WTC11 (cell line): ENCODE measurements at regions not wholly inside any gene's neighbourhood (a gene's known extent, or its start where the extent isn't known, plus 50 kb on each side); places are given as distances from the start of the nearest gene placed in this dataset.

ENCODE experiments used
- ATAC-seq: fragments of 200-7000 bp; cut with Tn5 transposase; 2 replicates; pipeline ENCODE4 v1.10.0; 2021; ENCODE audit warnings: mild to moderate bottlenecking, moderate library complexity
- CTCF ChIA-PET: fragments of 300-600 bp; sonication (Branson Sonifier 250); formaldehyde crosslinking; loops from one replicate; lab custom pipeline; 2021; ENCODE audit warnings: antibody characterized with exemption; lab: Charles Lee
- POLR2A ChIA-PET: fragments of 350-600 bp; sonication (Branson Sonifier 250); formaldehyde crosslinking; loops from one replicate; lab custom pipeline; 2021; ENCODE audit warnings: antibody characterized with exemption; lab: Charles Lee
- DNase-seq: peaks from one replicate; pipeline ENCODE4 v3.0.0; 2021; ENCODE audit warnings: low spot score
- H3K27ac Mint-ChIP-seq: 2 replicates; pipeline ENCODE4 v1.8.0; 2021; ENCODE audit warnings: mixed read lengths
- H3K27me3 Mint-ChIP-seq: 2 replicates; pipeline ENCODE4 v1.8.0; 2021; ENCODE audit warnings: low read depth, mild to moderate bottlenecking, moderate library complexity, mixed read lengths
- H3K36me3 Mint-ChIP-seq: 2 replicates; pipeline ENCODE4 v1.8.0; 2021; ENCODE audit warnings: mixed read lengths
- H3K4me1 Mint-ChIP-seq: 2 replicates; pipeline ENCODE4 v1.8.0; 2022; ENCODE audit warnings: mixed read lengths
- H3K4me3 Mint-ChIP-seq: 2 replicates; pipeline ENCODE4 v1.8.0; 2021; ENCODE audit warnings: mild to moderate bottlenecking, moderate library complexity, mixed read lengths
- H3K9me3 Mint-ChIP-seq: 2 replicates; pipeline ENCODE4 v1.8.0; 2021; ENCODE audit warnings: mixed read lengths
- CBFB ChIP-seq: sonication (generic); formaldehyde crosslinking; IDR thresholded peaks from 2 replicates; pipeline ENCODE4 v1.8.1; 2022; ENCODE audit warnings: mild to moderate bottlenecking, low read depth, missing genetic modification reagents
- CREM ChIP-seq: sonication (generic); formaldehyde crosslinking; IDR thresholded peaks from 2 replicates; pipeline ENCODE4 v1.8.1; 2022; ENCODE audit warnings: mild to moderate bottlenecking, missing genetic modification reagents, moderate library complexity
- FOXJ3 ChIP-seq: sonication (generic); formaldehyde crosslinking; IDR thresholded peaks from 2 replicates; pipeline ENCODE4 v1.9.0; 2021; ENCODE audit warnings: missing genetic modification reagents, mild to moderate bottlenecking, borderline replicate concordance
- GTF2I ChIP-seq: fragments of 250-450 bp; sonication (Bioruptor Pico); conservative IDR thresholded peaks from 2 replicates; pipeline ENCODE4 v1.4.0; 2021; ENCODE audit warnings: mild to moderate bottlenecking
- JAZF1 ChIP-seq: fragments of 250-450 bp; sonication (Bioruptor Pico); IDR thresholded peaks from 2 replicates; pipeline ENCODE4 v1.9.0; 2021; ENCODE audit warnings: moderate library complexity, mild to moderate bottlenecking, inconsistent platforms
- SMAD3 ChIP-seq: sonication (generic); formaldehyde crosslinking; IDR thresholded peaks from 2 replicates; pipeline ENCODE4 v1.8.0; 2022; ENCODE audit warnings: missing genetic modification reagents, mild to moderate bottlenecking, borderline replicate concordance
- SMAD4 ChIP-seq: sonication (generic); formaldehyde crosslinking; IDR thresholded peaks from 2 replicates; pipeline ENCODE4 v1.8.0; 2022; ENCODE audit warnings: mild to moderate bottlenecking, missing genetic modification reagents
- ZBTB21 ChIP-seq: sonication (generic); formaldehyde crosslinking; IDR thresholded peaks from 2 replicates; pipeline ENCODE4 v1.8.1; 2023; ENCODE audit warnings: mild to moderate bottlenecking, missing genetic modification reagents, borderline replicate concordance
- ZNF317 ChIP-seq: sonication (generic); formaldehyde crosslinking; IDR thresholded peaks from 2 replicates; pipeline ENCODE4 v1.8.1; 2023; ENCODE audit warnings: low read depth, mild to moderate bottlenecking, moderate library complexity, missing genetic modification reagents, borderline replicate concordance
- TF ChIP-seq, protein P1 (sequence below): sonication (generic); formaldehyde crosslinking; IDR thresholded peaks from 2 replicates; pipeline ENCODE4 v1.8.1; 2023; ENCODE audit warnings: mild to moderate bottlenecking, missing genetic modification reagents, borderline replicate concordance
- TF ChIP-seq, protein P2 (sequence below): sonication (generic); formaldehyde crosslinking; IDR thresholded peaks from 2 replicates; pipeline ENCODE4 v1.8.1; 2022; ENCODE audit warnings: mild to moderate bottlenecking, missing genetic modification reagents, moderate library complexity, borderline replicate concordance
- TF ChIP-seq, protein P3 (sequence below): sonication (generic); formaldehyde crosslinking; IDR thresholded peaks from 2 replicates; pipeline ENCODE4 v1.8.0; 2022; ENCODE audit warnings: mild to moderate bottlenecking, missing genetic modification reagents
- TF ChIP-seq, protein P4 (sequence below): fragments of 250-450 bp; sonication (Bioruptor Pico); IDR thresholded peaks from 2 replicates; pipeline ENCODE4 v1.9.0; 2021; ENCODE audit warnings: mild to moderate bottlenecking
- TF ChIP-seq, protein P5 (sequence below): sonication (generic); formaldehyde crosslinking; IDR thresholded peaks from 2 replicates; pipeline ENCODE4 v1.8.0; 2023; ENCODE audit warnings: missing genetic modification reagents, mild to moderate bottlenecking, borderline replicate concordance
- TF ChIP-seq, protein P6 (sequence below): sonication (generic); formaldehyde crosslinking; IDR thresholded peaks from 2 replicates; pipeline ENCODE4 v1.8.1; 2023; ENCODE audit warnings: mild to moderate bottlenecking, missing genetic modification reagents
- TF ChIP-seq, protein P7 (sequence below): sonication (generic); formaldehyde crosslinking; IDR thresholded peaks from 2 replicates; pipeline ENCODE4 v1.8.1; 2023; ENCODE audit warnings: mild to moderate bottlenecking, moderate library complexity, missing genetic modification reagents

DNA sequence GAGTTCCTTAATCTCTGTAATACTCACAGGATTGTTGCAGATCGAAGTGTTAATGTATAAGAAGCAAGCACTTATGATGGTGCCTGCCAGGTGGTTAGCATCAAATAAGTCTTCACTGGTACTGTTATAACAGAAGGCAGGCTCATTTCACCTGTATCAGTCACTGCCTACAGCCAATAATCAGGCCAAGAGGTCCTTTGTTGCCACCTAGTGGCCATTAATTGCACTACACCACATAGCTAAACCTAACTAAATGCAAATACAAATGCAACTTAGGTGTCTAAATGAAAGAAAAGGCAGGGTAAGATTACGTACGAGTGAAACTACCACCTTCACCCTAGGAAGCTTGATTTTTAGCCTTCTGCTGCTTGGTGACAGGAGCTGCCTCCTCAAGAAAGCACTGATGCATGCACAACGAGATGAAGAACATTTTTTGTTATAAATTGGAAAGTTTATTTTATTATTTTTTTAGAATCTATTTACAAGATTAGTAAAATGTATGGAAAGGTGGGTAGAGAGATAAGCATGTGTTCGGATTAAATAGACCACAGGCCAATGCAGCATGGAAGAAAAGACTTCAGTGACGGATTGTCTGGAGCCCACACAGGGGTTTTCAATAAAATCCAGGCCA is 334.8 kb upstream of the CAMK1G start (continued):
- TF ChIP-seq ZNF317 (CRISPR knock-in tag) (no peak), GTF2I (no peak), JAZF1 (no peak), CBFB (CRISPR knock-in tag) (no peak)
- TF ChIP-seq, protein P1, sequence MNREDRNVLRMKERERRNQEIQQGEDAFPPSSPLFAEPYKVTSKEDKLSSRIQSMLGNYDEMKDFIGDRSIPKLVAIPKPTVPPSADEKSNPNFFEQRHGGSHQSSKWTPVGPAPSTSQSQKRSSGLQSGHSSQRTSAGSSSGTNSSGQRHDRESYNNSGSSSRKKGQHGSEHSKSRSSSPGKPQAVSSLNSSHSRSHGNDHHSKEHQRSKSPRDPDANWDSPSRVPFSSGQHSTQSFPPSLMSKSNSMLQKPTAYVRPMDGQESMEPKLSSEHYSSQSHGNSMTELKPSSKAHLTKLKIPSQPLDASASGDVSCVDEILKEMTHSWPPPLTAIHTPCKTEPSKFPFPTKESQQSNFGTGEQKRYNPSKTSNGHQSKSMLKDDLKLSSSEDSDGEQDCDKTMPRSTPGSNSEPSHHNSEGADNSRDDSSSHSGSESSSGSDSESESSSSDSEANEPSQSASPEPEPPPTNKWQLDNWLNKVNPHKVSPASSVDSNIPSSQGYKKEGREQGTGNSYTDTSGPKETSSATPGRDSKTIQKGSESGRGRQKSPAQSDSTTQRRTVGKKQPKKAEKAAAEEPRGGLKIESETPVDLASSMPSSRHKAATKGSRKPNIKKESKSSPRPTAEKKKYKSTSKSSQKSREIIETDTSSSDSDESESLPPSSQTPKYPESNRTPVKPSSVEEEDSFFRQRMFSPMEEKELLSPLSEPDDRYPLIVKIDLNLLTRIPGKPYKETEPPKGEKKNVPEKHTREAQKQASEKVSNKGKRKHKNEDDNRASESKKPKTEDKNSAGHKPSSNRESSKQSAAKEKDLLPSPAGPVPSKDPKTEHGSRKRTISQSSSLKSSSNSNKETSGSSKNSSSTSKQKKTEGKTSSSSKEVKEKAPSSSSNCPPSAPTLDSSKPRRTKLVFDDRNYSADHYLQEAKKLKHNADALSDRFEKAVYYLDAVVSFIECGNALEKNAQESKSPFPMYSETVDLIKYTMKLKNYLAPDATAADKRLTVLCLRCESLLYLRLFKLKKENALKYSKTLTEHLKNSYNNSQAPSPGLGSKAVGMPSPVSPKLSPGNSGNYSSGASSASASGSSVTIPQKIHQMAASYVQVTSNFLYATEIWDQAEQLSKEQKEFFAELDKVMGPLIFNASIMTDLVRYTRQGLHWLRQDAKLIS: no peak
- TF ChIP-seq, protein P2, sequence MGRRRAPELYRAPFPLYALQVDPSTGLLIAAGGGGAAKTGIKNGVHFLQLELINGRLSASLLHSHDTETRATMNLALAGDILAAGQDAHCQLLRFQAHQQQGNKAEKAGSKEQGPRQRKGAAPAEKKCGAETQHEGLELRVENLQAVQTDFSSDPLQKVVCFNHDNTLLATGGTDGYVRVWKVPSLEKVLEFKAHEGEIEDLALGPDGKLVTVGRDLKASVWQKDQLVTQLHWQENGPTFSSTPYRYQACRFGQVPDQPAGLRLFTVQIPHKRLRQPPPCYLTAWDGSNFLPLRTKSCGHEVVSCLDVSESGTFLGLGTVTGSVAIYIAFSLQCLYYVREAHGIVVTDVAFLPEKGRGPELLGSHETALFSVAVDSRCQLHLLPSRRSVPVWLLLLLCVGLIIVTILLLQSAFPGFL: no peak
- TF ChIP-seq, protein P3, sequence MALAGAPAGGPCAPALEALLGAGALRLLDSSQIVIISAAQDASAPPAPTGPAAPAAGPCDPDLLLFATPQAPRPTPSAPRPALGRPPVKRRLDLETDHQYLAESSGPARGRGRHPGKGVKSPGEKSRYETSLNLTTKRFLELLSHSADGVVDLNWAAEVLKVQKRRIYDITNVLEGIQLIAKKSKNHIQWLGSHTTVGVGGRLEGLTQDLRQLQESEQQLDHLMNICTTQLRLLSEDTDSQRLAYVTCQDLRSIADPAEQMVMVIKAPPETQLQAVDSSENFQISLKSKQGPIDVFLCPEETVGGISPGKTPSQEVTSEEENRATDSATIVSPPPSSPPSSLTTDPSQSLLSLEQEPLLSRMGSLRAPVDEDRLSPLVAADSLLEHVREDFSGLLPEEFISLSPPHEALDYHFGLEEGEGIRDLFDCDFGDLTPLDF (CRISPR knock-in tag): no peak

DNA sequence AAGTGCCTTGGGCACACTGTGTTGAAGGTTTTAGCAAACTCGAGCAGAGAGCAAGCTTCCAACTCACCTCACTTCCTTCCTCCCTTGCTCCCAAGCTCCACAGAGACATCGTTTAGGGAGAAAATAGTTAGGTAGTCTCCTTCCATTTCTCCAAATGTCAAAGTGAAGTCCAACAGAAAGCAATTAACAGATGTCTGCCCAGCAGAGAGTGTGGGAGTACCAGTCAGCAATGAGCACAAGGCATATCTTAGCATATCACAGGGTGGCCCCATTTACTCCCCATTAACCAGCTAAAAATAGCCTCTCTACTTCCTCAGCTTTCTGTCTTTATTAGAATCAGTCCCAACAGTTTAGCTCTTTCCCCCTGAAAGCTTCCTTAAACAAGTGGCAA is 334.2 kb upstream of the CAMK1G start:
- H3K4me3 Mint-ChIP-seq: peak overlapping the region; percentile 2; the same call in 1 of the 2 replicates
- ChIA-PET CTCF (interaction anchor here (0.6 to 3.5 kb wide), 52 partner anchors 10 to 1228 kb away, joined by 3 to 45 read pairs (median 4); partner anchors contain the start of gene PLXNA2), POLR2A (no interaction called here)
- peaks cover 41% of the 10 kb centered on the region for H3K4me1 Mint-ChIP-seq
- DNase-seq: no peak
- H3K36me3 Mint-ChIP-seq: no peaks in the 10 kb centered on the region
- H3K27me3 Mint-ChIP-seq: no peaks in the 10 kb centered on the region
- 0 out of 2 replicates have a peak, but pooled peaks cover 3% of the 10 kb centered on the region for H3K9me3 Mint-ChIP-seq
- ATAC-seq: peak; percentile 38
- peak overlapping the region; percentile 82 for H3K27ac Mint-ChIP-seq
- TF ChIP-seq, protein P4, sequence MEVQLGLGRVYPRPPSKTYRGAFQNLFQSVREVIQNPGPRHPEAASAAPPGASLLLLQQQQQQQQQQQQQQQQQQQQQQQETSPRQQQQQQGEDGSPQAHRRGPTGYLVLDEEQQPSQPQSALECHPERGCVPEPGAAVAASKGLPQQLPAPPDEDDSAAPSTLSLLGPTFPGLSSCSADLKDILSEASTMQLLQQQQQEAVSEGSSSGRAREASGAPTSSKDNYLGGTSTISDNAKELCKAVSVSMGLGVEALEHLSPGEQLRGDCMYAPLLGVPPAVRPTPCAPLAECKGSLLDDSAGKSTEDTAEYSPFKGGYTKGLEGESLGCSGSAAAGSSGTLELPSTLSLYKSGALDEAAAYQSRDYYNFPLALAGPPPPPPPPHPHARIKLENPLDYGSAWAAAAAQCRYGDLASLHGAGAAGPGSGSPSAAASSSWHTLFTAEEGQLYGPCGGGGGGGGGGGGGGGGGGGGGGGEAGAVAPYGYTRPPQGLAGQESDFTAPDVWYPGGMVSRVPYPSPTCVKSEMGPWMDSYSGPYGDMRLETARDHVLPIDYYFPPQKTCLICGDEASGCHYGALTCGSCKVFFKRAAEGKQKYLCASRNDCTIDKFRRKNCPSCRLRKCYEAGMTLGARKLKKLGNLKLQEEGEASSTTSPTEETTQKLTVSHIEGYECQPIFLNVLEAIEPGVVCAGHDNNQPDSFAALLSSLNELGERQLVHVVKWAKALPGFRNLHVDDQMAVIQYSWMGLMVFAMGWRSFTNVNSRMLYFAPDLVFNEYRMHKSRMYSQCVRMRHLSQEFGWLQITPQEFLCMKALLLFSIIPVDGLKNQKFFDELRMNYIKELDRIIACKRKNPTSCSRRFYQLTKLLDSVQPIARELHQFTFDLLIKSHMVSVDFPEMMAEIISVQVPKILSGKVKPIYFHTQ (CRISPR knock-in tag): no peak
- TF ChIP-seq, protein P5, sequence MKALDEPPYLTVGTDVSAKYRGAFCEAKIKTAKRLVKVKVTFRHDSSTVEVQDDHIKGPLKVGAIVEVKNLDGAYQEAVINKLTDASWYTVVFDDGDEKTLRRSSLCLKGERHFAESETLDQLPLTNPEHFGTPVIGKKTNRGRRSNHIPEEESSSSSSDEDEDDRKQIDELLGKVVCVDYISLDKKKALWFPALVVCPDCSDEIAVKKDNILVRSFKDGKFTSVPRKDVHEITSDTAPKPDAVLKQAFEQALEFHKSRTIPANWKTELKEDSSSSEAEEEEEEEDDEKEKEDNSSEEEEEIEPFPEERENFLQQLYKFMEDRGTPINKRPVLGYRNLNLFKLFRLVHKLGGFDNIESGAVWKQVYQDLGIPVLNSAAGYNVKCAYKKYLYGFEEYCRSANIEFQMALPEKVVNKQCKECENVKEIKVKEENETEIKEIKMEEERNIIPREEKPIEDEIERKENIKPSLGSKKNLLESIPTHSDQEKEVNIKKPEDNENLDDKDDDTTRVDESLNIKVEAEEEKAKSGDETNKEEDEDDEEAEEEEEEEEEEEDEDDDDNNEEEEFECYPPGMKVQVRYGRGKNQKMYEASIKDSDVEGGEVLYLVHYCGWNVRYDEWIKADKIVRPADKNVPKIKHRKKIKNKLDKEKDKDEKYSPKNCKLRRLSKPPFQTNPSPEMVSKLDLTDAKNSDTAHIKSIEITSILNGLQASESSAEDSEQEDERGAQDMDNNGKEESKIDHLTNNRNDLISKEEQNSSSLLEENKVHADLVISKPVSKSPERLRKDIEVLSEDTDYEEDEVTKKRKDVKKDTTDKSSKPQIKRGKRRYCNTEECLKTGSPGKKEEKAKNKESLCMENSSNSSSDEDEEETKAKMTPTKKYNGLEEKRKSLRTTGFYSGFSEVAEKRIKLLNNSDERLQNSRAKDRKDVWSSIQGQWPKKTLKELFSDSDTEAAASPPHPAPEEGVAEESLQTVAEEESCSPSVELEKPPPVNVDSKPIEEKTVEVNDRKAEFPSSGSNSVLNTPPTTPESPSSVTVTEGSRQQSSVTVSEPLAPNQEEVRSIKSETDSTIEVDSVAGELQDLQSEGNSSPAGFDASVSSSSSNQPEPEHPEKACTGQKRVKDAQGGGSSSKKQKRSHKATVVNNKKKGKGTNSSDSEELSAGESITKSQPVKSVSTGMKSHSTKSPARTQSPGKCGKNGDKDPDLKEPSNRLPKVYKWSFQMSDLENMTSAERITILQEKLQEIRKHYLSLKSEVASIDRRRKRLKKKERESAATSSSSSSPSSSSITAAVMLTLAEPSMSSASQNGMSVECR (CRISPR knock-in tag): no peak
- TF ChIP-seq JAZF1 (no peak), SMAD3 (no peak), FOXJ3 (no peak), CREM (no peak), SMAD4 (no peak), ZBTB21 (CRISPR knock-in tag) (no peak)
- TF ChIP-seq, protein P2: no peak
- TF ChIP-seq, protein P6, sequence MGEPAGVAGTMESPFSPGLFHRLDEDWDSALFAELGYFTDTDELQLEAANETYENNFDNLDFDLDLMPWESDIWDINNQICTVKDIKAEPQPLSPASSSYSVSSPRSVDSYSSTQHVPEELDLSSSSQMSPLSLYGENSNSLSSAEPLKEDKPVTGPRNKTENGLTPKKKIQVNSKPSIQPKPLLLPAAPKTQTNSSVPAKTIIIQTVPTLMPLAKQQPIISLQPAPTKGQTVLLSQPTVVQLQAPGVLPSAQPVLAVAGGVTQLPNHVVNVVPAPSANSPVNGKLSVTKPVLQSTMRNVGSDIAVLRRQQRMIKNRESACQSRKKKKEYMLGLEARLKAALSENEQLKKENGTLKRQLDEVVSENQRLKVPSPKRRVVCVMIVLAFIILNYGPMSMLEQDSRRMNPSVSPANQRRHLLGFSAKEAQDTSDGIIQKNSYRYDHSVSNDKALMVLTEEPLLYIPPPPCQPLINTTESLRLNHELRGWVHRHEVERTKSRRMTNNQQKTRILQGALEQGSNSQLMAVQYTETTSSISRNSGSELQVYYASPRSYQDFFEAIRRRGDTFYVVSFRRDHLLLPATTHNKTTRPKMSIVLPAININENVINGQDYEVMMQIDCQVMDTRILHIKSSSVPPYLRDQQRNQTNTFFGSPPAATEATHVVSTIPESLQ (CRISPR knock-in tag): no peak
- TF ChIP-seq, protein P7, sequence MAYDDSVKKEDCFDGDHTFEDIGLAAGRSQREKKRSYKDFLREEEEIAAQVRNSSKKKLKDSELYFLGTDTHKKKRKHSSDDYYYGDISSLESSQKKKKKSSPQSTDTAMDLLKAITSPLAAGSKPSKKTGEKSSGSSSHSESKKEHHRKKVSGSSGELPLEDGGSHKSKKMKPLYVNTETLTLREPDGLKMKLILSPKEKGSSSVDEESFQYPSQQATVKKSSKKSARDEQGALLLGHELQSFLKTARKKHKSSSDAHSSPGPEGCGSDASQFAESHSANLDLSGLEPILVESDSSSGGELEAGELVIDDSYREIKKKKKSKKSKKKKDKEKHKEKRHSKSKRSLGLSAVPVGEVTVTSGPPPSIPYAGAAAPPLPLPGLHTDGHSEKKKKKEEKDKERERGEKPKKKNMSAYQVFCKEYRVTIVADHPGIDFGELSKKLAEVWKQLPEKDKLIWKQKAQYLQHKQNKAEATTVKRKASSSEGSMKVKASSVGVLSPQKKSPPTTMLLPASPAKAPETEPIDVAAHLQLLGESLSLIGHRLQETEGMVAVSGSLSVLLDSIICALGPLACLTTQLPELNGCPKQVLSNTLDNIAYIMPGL: no peak
